ENCODE measurements at regions not wholly inside any gene's neighbourhood (a gene's known extent, or its start where the extent isn't known, plus 50 kb on each side); places are given as distances from the start of the nearest gene placed in this dataset.

DNA sequence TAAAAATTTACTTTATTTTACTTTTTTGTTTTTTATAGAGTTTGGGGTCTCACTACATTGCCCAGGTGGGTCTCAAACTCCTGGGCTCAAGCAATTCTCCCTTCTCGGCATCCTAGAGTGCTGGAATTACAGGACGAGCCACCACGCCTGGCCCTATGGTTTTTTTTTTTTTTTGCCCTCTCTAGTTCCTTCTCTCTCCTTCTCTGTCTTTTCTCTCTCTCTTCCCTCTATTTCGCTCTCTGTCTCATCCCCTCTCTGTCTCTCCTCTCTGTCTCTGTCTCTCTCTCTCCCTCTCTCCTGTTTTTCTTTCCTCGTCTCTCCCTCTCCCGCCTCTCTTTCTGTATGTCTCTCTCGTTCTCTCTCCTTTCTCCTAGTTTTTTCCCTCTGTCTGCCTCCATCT is 202.6 kb upstream of the LHX5 start:
- H3K4me3 ChIP-seq (replicated peaks in 1 of 3), result no peak overlapping the region
- no peaks in the 10 kb centered on the region for H3K36me3 ChIP-seq
- no peaks in the 10 kb centered on the region for H3K27me3 ChIP-seq
- H3K4me1 ChIP-seq, result no peaks in the 10 kb centered on the region
- no peaks in the 10 kb centered on the region for H3K9me3 ChIP-seq
- no peak for TF ChIP-seq POLR2A (IDR thresholded peaks at IDR 0.05)
- TF ChIP-seq, protein P1, sequence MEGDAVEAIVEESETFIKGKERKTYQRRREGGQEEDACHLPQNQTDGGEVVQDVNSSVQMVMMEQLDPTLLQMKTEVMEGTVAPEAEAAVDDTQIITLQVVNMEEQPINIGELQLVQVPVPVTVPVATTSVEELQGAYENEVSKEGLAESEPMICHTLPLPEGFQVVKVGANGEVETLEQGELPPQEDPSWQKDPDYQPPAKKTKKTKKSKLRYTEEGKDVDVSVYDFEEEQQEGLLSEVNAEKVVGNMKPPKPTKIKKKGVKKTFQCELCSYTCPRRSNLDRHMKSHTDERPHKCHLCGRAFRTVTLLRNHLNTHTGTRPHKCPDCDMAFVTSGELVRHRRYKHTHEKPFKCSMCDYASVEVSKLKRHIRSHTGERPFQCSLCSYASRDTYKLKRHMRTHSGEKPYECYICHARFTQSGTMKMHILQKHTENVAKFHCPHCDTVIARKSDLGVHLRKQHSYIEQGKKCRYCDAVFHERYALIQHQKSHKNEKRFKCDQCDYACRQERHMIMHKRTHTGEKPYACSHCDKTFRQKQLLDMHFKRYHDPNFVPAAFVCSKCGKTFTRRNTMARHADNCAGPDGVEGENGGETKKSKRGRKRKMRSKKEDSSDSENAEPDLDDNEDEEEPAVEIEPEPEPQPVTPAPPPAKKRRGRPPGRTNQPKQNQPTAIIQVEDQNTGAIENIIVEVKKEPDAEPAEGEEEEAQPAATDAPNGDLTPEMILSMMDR (IDR thresholded peaks at IDR 0.05), result no peak
- no peak for DNase-seq
- no peak overlapping the region for H3K27ac ChIP-seq
- 64 to 65% methylated on average over 7 of the region's 7 CpGs for WGBS, 2 donors
- intact Hi-C loops (cut with DNase I), result no loop called here

DNA sequence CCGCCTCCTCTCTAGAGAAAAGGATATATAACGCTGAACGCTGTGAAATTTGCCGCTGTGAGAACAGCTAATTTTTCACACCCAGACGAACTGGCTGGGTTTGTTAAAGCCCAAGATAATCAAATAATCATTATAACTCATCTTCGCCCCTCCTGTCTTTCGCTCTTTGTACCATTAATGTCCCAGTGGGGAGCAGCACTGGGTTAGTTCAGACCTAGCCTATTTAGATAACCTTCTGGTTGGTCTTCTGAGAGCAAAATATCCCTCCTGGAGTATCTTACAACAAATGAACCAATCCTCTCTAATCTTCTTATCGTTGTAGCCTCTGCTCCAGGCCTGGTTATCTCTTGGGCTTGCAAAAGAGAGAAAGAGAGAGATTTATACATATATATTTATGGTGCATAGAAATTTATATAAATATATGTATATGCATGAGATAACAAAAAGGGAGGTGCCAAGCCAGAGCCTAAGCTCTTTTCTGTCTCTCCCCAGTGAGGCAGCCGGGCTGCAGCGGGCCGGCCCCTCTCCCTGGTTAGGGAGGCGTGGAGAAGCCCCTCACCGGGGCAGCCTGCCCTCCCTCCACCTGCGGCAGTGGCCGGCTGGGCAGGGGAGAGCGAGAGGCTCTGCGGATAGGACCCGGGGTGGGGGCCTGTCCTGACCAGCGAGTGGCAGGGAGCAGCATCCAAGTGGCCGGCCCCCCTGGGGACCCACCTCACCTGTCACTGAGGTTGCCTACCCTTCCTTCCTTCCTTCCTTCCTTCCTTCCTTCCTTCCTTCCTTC is 202.0 kb upstream of the LHX5 start:
- no peaks in the 10 kb centered on the region for H3K9me3 ChIP-seq
- no peaks in the 10 kb centered on the region for H3K4me1 ChIP-seq
- no peaks in the 10 kb centered on the region for H3K36me3 ChIP-seq
- intact Hi-C loops (cut with DNase I), result no loop called here
- H3K27me3 ChIP-seq, result no peaks in the 10 kb centered on the region
- TF ChIP-seq POLR2A (IDR thresholded peaks at IDR 0.05), result no peak
- TF ChIP-seq, protein P1 (IDR thresholded peaks at IDR 0.05), result no peak
- WGBS, 2 donors, result 41 to 46% methylated on average over 20 of the region's 20 CpGs
- DNase-seq, result no peak
- no peak overlapping the region for H3K4me3 ChIP-seq (replicated peaks in 1 of 3)
- no peak overlapping the region for H3K27ac ChIP-seq

DNA sequence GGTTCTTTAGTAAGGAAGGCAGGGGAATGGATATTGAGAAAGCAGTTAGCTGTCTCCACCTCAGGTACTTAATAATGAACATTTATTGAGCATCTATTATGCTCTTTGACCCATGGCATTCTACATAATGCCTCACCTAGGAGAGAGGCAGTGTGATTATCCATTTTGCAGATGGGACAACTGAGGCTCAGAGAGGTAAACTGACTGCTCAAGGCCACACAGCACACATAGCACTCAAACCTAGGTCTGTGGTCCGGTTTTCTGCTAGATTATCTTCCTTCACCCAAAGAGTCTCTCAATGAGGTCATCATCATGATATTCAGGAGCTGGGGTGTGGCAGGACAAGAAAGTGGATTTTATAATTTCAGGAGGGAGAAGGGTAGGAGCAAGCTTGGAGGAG is 199.1 kb upstream of the LHX5 start:
- 88 to 92% methylated on average over 1 of the region's 1 CpG for WGBS, 2 donors
- H3K27me3 ChIP-seq, result no peaks in the 10 kb centered on the region

DNA sequence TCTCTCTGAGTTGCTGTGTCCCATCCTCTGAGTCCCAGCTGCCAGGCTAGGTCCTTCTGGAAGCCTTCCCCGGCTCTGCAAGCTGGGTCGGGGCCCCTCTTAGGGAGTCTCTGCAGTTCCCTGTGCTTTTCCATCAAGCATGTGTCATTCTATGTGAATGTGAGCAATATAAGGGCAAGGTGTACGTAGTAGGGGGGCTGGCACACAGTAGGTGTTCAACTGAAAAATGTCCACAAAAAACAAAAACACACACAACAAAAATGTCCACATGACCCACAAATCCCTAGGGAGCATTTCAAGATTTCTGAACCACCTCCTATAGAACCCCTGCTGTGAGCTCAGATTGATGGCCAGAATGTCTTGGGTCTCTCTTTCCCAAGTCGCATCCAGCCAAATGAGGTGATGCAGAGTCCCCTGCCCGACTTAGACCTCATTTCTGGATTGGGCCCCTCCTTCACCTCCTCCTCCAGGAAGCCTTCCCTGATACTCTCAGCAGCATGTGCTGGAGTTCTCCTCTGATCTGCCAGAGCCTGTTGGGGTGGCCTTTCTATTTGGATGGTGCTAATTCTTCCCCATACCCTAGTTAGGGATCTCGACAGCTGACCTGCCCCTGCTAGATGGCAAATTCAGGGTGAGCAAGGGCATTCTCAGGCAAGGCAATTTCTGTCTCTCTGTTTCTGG is 196.1 kb upstream of the LHX5 start:
- Histone ChIP-seq H3K36me3 (no peaks in the 10 kb centered on the region), H3K27ac (no peak overlapping the region), H3K4me3 (replicated peaks in 1 of 3) (no peak overlapping the region), H3K9me3 (no peaks in the 10 kb centered on the region), H3K27me3 (no peaks in the 10 kb centered on the region), H3K4me1 (no peaks in the 10 kb centered on the region)
- TF ChIP-seq, protein P1 (IDR thresholded peaks at IDR 0.05), result no peak
- no peak for TF ChIP-seq POLR2A (IDR thresholded peaks at IDR 0.05)
- intact Hi-C loops (cut with DNase I), result no loop called here
- DNase-seq, result no peak
- 46 to 50% methylated on average over 6 of the region's 6 CpGs for WGBS, 2 donors

More for the DNA sequence above, 199.1 kb upstream of the LHX5 start:
- H3K4me3 ChIP-seq (replicated peaks in 1 of 3), result no peak overlapping the region
- no peaks in the 10 kb centered on the region for H3K36me3 ChIP-seq
- H3K4me1 ChIP-seq, result no peaks in the 10 kb centered on the region
- no peaks in the 10 kb centered on the region for H3K9me3 ChIP-seq
- intact Hi-C loops (cut with DNase I), result no loop called here
- H3K27ac ChIP-seq, result no peak overlapping the region
- DNase-seq, result no peak
- TF ChIP-seq, protein P1 (IDR thresholded peaks at IDR 0.05), result no peak
- TF ChIP-seq POLR2A (IDR thresholded peaks at IDR 0.05), result no peak

DNA sequence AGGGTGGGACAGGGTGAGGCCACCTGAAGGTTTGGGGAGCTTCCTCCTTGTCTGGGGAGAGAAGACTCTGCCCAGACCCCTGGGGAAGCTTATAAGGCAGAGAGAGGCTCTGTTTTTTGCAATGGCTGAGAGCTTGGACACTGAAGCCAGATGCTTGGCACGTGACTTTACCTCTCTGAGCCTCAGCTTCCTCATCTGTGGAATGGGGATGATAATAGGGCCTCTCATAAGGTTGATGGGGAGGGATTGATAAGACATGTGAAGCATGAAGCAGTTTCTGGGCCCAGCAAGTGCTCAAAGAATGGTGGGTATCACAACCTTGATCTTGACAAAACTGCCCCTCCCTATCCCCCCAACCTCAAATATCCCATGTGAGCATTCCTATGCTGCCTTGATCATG is 195.4 kb upstream of the LHX5 start:
- intact Hi-C loops (cut with DNase I), result no loop called here
- WGBS, 2 donors, result 62% methylated on average over 1 of the region's 1 CpG; no CpG with 5 or more reads in 1 of the 2 donors

More for the DNA sequence above, 195.4 kb upstream of the LHX5 start:
- Histone ChIP-seq H3K27ac (no peak overlapping the region), H3K27me3 (no peaks in the 10 kb centered on the region), H3K9me3 (no peaks in the 10 kb centered on the region), H3K4me3 (replicated peaks in 1 of 3) (no peak overlapping the region), H3K36me3 (no peaks in the 10 kb centered on the region), H3K4me1 (no peaks in the 10 kb centered on the region)
- TF ChIP-seq, protein P1 (IDR thresholded peaks at IDR 0.05), result no peak
- TF ChIP-seq POLR2A (IDR thresholded peaks at IDR 0.05), result no peak
- DNase-seq, result no peak
